Keratinocyte (primary cell): ENCODE measurements at regions not wholly inside any gene's neighbourhood (a gene's known extent, or its start where the extent isn't known, plus 50 kb on each side); places are given as distances from the start of the nearest gene placed in this dataset.

Experiments
- DNase-seq: peaks from one replicate; pipeline ENCODE4 v3.0.0-alpha.2; 2011; ENCODE audit warnings: low read depth, missing footprints, low spot score
- FAIRE-seq: peaks from 2 replicates; lab custom pipeline; 2011; peaks lifted over from hg19 to GRCh38; lab: Jason Lieb, UNC
- H2AFZ ChIP-seq: 2 replicates; pipeline ENCODE4 v1.6.0; 2012; ENCODE audit warnings: low read length, control low read depth, inconsistent platforms; ENCODE audit not compliant: control insufficient read depth
- H3K27ac ChIP-seq: 2 replicates; pipeline ENCODE4 v1.5.1; 2011; ENCODE audit warnings: low read length; ENCODE audit not compliant: control insufficient read depth, insufficient read depth
- H3K27me3 ChIP-seq: 3 replicates; pipeline ENCODE4 v1.6.0; 2011; ENCODE audit warnings: low read length; ENCODE audit not compliant: control insufficient read depth, insufficient read depth; ENCODE audit errors: extremely low read depth
- H3K36me3 ChIP-seq, 2 experiments: 2 replicates in 1 of 2; 3 replicates in 1 of 2; pipeline ENCODE4 v1.5.1; 2011; ENCODE audit warnings: low read length in 2 of 2, mild to moderate bottlenecking in 1 of 2; ENCODE audit not compliant: control insufficient read depth in 2 of 2, insufficient read depth in 2 of 2; ENCODE audit errors: extremely low read depth in 1 of 2
- H3K4me1 ChIP-seq: 3 replicates; pipeline ENCODE4 v1.5.1; 2011; ENCODE audit warnings: low read length; ENCODE audit not compliant: control insufficient read depth, insufficient read depth; ENCODE audit errors: extremely low read depth
- H3K4me2 ChIP-seq: 3 replicates; pipeline ENCODE4 v1.6.0; 2011; ENCODE audit warnings: low read depth, low read length; ENCODE audit not compliant: control insufficient read depth, insufficient read depth; ENCODE audit errors: extremely low read depth
- H3K4me3 ChIP-seq, 3 experiments: fragments of 200-600 bp in 1 of 3; sonication (generic) in 1 of 3; 2 replicates in 2 of 3; 3 replicates in 1 of 3; pipeline ENCODE4 v1.5.1; 2011 to 2016; ENCODE audit warnings: low read length in 3 of 3, mild to moderate bottlenecking in 3 of 3, control low read depth in 2 of 3, inconsistent platforms in 1 of 3, low read depth in 1 of 3, mixed read lengths in 1 of 3, mixed run types in 1 of 3, moderate library complexity in 1 of 3; ENCODE audit not compliant: control insufficient read depth in 2 of 3, insufficient read depth in 2 of 3; ENCODE audit errors: extremely low read depth in 1 of 3
- H3K79me2 ChIP-seq: 2 replicates; pipeline ENCODE4 v1.6.0; 2012; ENCODE audit warnings: low read length; ENCODE audit not compliant: control insufficient read depth, insufficient read depth
- H3K9ac ChIP-seq: 3 replicates; pipeline ENCODE4 v1.6.0; 2011; ENCODE audit warnings: low read length; ENCODE audit not compliant: control insufficient read depth, insufficient read depth; ENCODE audit errors: extremely low read depth
- H3K9me1 ChIP-seq: 3 replicates; pipeline ENCODE4 v1.6.0; 2011; ENCODE audit warnings: low read length; ENCODE audit not compliant: control insufficient read depth, insufficient read depth; ENCODE audit errors: extremely low read depth
- H3K9me3 ChIP-seq: 2 replicates; pipeline ENCODE4 v1.5.1; 2012; ENCODE audit warnings: low read depth, low read length; ENCODE audit not compliant: control insufficient read depth
- H4K20me1 ChIP-seq: 3 replicates; pipeline ENCODE4 v1.6.0; 2011; ENCODE audit warnings: low read length; ENCODE audit not compliant: control insufficient read depth, insufficient read depth; ENCODE audit errors: extremely low read depth
- CTCF ChIP-seq, 3 experiments: IDR thresholded peaks in 1 of 3; conservative IDR thresholded peaks in 1 of 3; optimal IDR thresholded peaks in 1 of 3; 2 replicates in 2 of 3; 3 replicates in 1 of 3; pipeline versions ENCODE3 to v1.5.1; 2011; ENCODE audit warnings: low read length in 3 of 3, mild to moderate bottlenecking in 3 of 3, moderate library complexity in 2 of 3, control low read depth in 1 of 3, inconsistent platforms in 1 of 3; ENCODE audit not compliant: insufficient read depth in 2 of 3; ENCODE audit errors: extremely low read depth in 1 of 3
- EZH2 ChIP-seq: IDR thresholded peaks from one replicate; pipeline ENCODE4 v1.6.1; 2012; ENCODE audit warnings: inconsistent platforms, mild to moderate bottlenecking, low read length, moderate library complexity
- dilution Hi-C: fragments of 300-500 bp; cut with MboI; formaldehyde crosslinking; loops from one replicate; pipeline ENCODE4 v1.7.0; 2020; ENCODE audit warnings: low sequenced_read_pairs; ENCODE audit not compliant: extremely low pct_ligation_motif_present

GRCh38 chr6:103721923-103722322, 1137.8 kb downstream of the HACE1 start:
- dilution Hi-C loops = no loop called here
- no peaks in the 10 kb centered on the region for H3K79me2 ChIP-seq
- TF ChIP-seq EZH2 (no peak), CTCF (optimal IDR thresholded peaks at IDR 0.05 in 1 of 3, IDR thresholded peaks at IDR 0.05 in 1 of 3, conservative IDR thresholded peaks at IDR 0.05 in 1 of 3; ENCODE audit: extremely low read depth in 1 of 3, insufficient read depth in 2 of 3, low read length in 3 of 3) (no peak)
- no peak overlapping the region for H3K4me3 ChIP-seq
- no peaks in the 10 kb centered on the region for H3K9me1 ChIP-seq
- DNase-seq = no peak
- H4K20me1 ChIP-seq = no peaks in the 10 kb centered on the region
- H3K4me2 ChIP-seq = no peak overlapping the region
- H3K9ac ChIP-seq = no peak overlapping the region
- H3K4me1 ChIP-seq = no peaks in the 10 kb centered on the region
- no peak overlapping the region for H2AFZ ChIP-seq
- H3K27me3 ChIP-seq = no peaks in the 10 kb centered on the region
- FAIRE-seq = no peak
- H3K36me3 ChIP-seq = no peaks in the 10 kb centered on the region
- no peaks in the 10 kb centered on the region for H3K9me3 ChIP-seq
- H3K27ac ChIP-seq = no peak overlapping the region

GRCh38 chr6:103720393-103720792, 1139.3 kb downstream of the HACE1 start:
- H3K9me3 ChIP-seq = no peaks in the 10 kb centered on the region
- H4K20me1 ChIP-seq = no peaks in the 10 kb centered on the region
- TF ChIP-seq CTCF (optimal IDR thresholded peaks at IDR 0.05 in 1 of 3, IDR thresholded peaks at IDR 0.05 in 1 of 3, conservative IDR thresholded peaks at IDR 0.05 in 1 of 3; ENCODE audit: extremely low read depth in 1 of 3, insufficient read depth in 2 of 3, low read length in 3 of 3) (no peak), EZH2 (no peak)
- no peak for FAIRE-seq
- no peaks in the 10 kb centered on the region for H3K9me1 ChIP-seq
- DNase-seq = no peak
- no peaks in the 10 kb centered on the region for H3K4me1 ChIP-seq
- no peak overlapping the region for H3K9ac ChIP-seq
- dilution Hi-C loops = no loop called here
- no peaks in the 10 kb centered on the region for H3K27me3 ChIP-seq
- no peak overlapping the region for H2AFZ ChIP-seq
- no peak overlapping the region for H3K4me3 ChIP-seq
- H3K36me3 ChIP-seq = no peaks in the 10 kb centered on the region
- no peak overlapping the region for H3K4me2 ChIP-seq
- no peaks in the 10 kb centered on the region for H3K79me2 ChIP-seq
- no peak overlapping the region for H3K27ac ChIP-seq
